ENCODE measurements at regions not wholly inside any gene's neighbourhood (a gene's known extent, or its start where the extent isn't known, plus 50 kb on each side); places are given as distances from the start of the nearest gene placed in this dataset.
A peak's percentile ranks its signal among the peaks of the same experiment; 100 is the strongest.
"Not testable (repeated sequence)": the region's sequence is repeated elsewhere in the genome, so short reads cannot be mapped to it uniquely, and the experiment has no call there.

GRCh38 chr12:124704619-124705018 lies 137.2 kb upstream of the NCOR2 start:
- ATAC-seq: no peak
- intact Hi-C loops (cut with DNase I): loop anchor here in 1 of 4 donors (5.0 kb wide), 1 partner anchor 43 kb away; no protein-coding TSS in a partner anchor
- Histone ChIP-seq H3K9me3 (ENCODE audit: control insufficient read depth, low read length) (no peaks in the 10 kb centered on the region), H3K27me3 (ENCODE audit: control insufficient read depth, insufficient read depth) (no peaks in the 10 kb centered on the region), H3K4me3 (ENCODE audit: low read length) (no peak overlapping the region), H3K4me1 (ENCODE audit: control insufficient read depth, insufficient read depth, low read length) (no peaks in the 10 kb centered on the region), H3K27ac (ENCODE audit: low read length) (no peak overlapping the region)
- WGBS: 93% methylated on average over 13 of the region's 13 CpGs
- DNase-seq: peak in 1 of 3 donors; percentile 29

GRCh38 chr12:124703856-124704255 lies 136.4 kb upstream of the NCOR2 start:
- Histone ChIP-seq H3K4me1 (ENCODE audit: control insufficient read depth, insufficient read depth, low read length) (no peaks in the 10 kb centered on the region), H3K9me3 (ENCODE audit: control insufficient read depth, low read length) (no peaks in the 10 kb centered on the region), H3K27me3 (ENCODE audit: control insufficient read depth, insufficient read depth) (no peaks in the 10 kb centered on the region), H3K4me3 (ENCODE audit: low read length) (no peak overlapping the region), H3K27ac (ENCODE audit: low read length) (no peak overlapping the region)
- no peak for ATAC-seq
- intact Hi-C loops (cut with DNase I): loop anchor here in 1 of 4 donors (5.0 kb wide), 1 partner anchor 43 kb away; no protein-coding TSS in a partner anchor
- WGBS: 91% methylated on average over 8 of the region's 8 CpGs
- DNase-seq: peak in 1 of 3 donors; percentile 29

GRCh38 chr12:124702736-124703135 lies 135.3 kb upstream of the NCOR2 start:
- ATAC-seq (no peak), DNase-seq (no peak)
- intact Hi-C loops (cut with DNase I): loop anchor here in 1 of 4 donors (5.0 kb wide), 1 partner anchor 45 kb away; no protein-coding TSS in a partner anchor
- no peaks in the 10 kb centered on the region for H3K4me1 ChIP-seq (ENCODE audit: control insufficient read depth, insufficient read depth, low read length)
- H3K27me3 ChIP-seq (ENCODE audit: control insufficient read depth, insufficient read depth): no peaks in the 10 kb centered on the region
- 90% methylated on average over 1 of the region's 1 CpG for WGBS
- H3K27ac ChIP-seq (ENCODE audit: low read length): no peak overlapping the region
- no peaks in the 10 kb centered on the region for H3K9me3 ChIP-seq (ENCODE audit: control insufficient read depth, low read length)
- H3K4me3 ChIP-seq (ENCODE audit: low read length): no peak overlapping the region

GRCh38 chr12:124700810-124701592 lies 133.6 kb upstream of the NCOR2 start:
- ATAC-seq: peak; percentile 50 to 67
- intact Hi-C loops (cut with DNase I): loop anchor here in 1 of 4 donors (5.0 kb wide), 1 partner anchor 46 kb away; no protein-coding TSS in a partner anchor
- no peaks in the 10 kb centered on the region for H3K4me1 ChIP-seq (ENCODE audit: control insufficient read depth, insufficient read depth, low read length)

GRCh38 chr12:124699909-124700308 lies 132.5 kb upstream of the NCOR2 start:
- no peak overlapping the region for H3K4me3 ChIP-seq (ENCODE audit: low read length)
- peaks cover 2% of the 10 kb centered on the region for H3K4me1 ChIP-seq (ENCODE audit: control insufficient read depth, insufficient read depth, low read length)
- no peaks in the 10 kb centered on the region for H3K27me3 ChIP-seq (ENCODE audit: control insufficient read depth, insufficient read depth)
- DNase-seq (peak; percentile 48 to 82 (median 59)), ATAC-seq (no peak)
- no peaks in the 10 kb centered on the region for H3K9me3 ChIP-seq (ENCODE audit: control insufficient read depth, low read length)
- H3K27ac ChIP-seq (ENCODE audit: low read length): peak overlapping the region; percentile 50
- WGBS: 71% methylated on average over 14 of the region's 14 CpGs
- intact Hi-C loops (cut with DNase I): loop anchor here in 1 of 4 donors (5.0 kb wide), 1 partner anchor 47 kb away; no protein-coding TSS in a partner anchor

More at GRCh38 chr12:124700810-124701592, 133.6 kb upstream of the NCOR2 start:
- peak; percentile 74 to 88 (median 86) for DNase-seq
- WGBS: 44% methylated on average over 17 of the region's 17 CpGs
- Histone ChIP-seq H3K27me3 (ENCODE audit: control insufficient read depth, insufficient read depth) (no peaks in the 10 kb centered on the region), H3K9me3 (ENCODE audit: control insufficient read depth, low read length) (no peaks in the 10 kb centered on the region), H3K27ac (ENCODE audit: low read length) (peak overlapping the region; percentile 63), H3K4me3 (ENCODE audit: low read length) (no peak overlapping the region)

GRCh38 chr12:124698998-124699305 lies 131.5 kb upstream of the NCOR2 start:
- ATAC-seq (no peak), DNase-seq (no peak)
- Histone ChIP-seq H3K9me3 (ENCODE audit: control insufficient read depth, low read length) (no peaks in the 10 kb centered on the region), H3K4me3 (ENCODE audit: low read length) (no peak overlapping the region), H3K27ac (ENCODE audit: low read length) (peak overlapping the region; percentile 85), H3K4me1 (ENCODE audit: control insufficient read depth, insufficient read depth, low read length) (peaks cover 2% of the 10 kb centered on the region), H3K27me3 (ENCODE audit: control insufficient read depth, insufficient read depth) (no peaks in the 10 kb centered on the region)
- intact Hi-C loops (cut with DNase I): no loop called here
- 54% methylated on average over 6 of the region's 6 CpGs for WGBS

GRCh38 chr12:124698211-124698997 lies 131.0 kb upstream of the NCOR2 start:
- Histone ChIP-seq H3K4me3 (ENCODE audit: low read length) (no peak overlapping the region), H3K27me3 (ENCODE audit: control insufficient read depth, insufficient read depth) (no peaks in the 10 kb centered on the region), H3K27ac (ENCODE audit: low read length) (peak overlapping the region; percentile 85), H3K9me3 (ENCODE audit: control insufficient read depth, low read length) (no peaks in the 10 kb centered on the region), H3K4me1 (ENCODE audit: control insufficient read depth, insufficient read depth, low read length) (peaks cover 2% of the 10 kb centered on the region)
- peak; percentile 56 to 62 for ATAC-seq
- intact Hi-C loops (cut with DNase I): no loop called here
- peak in 2 of 3 donors; percentile 62 to 78 for DNase-seq
- WGBS: 49% methylated on average over 15 of the region's 15 CpGs

- H3K27ac ChIP-seq (ENCODE audit: low read length): peak overlapping the region; percentile 69
- WGBS: 60% methylated on average over 11 of the region's 11 CpGs
- H3K9me3 ChIP-seq (ENCODE audit: control insufficient read depth, low read length); intact Hi-C loops (cut with DNase I); H3K4me3 ChIP-seq (ENCODE audit: low read length); H3K27me3 ChIP-seq (ENCODE audit: control insufficient read depth, insufficient read depth); H3K4me1 ChIP-seq (ENCODE audit: control insufficient read depth, insufficient read depth, low read length): not testable (repeated sequence)
- peak; percentile 82 to 93 (median 84) for DNase-seq
- peak; percentile 0 to 2 for ATAC-seq
Observed at GRCh38 chr12:124697722-124698121, 130.3 kb upstream of the NCOR2 start.

- no peak overlapping the region for H3K27ac ChIP-seq (ENCODE audit: low read length)
- intact Hi-C loops (cut with DNase I): no loop called here
- ATAC-seq (no peak), DNase-seq (peak in 2 of 3 donors; percentile 53 to 71)
- 51% methylated on average over 3 of the region's 3 CpGs for WGBS
- no peaks in the 10 kb centered on the region for H3K9me3 ChIP-seq (ENCODE audit: control insufficient read depth, low read length)
- no peaks in the 10 kb centered on the region for H3K27me3 ChIP-seq (ENCODE audit: control insufficient read depth, insufficient read depth)
- H3K4me3 ChIP-seq (ENCODE audit: low read length): no peak overlapping the region
- H3K4me1 ChIP-seq (ENCODE audit: control insufficient read depth, insufficient read depth, low read length): peaks cover 2% of the 10 kb centered on the region
Observed at GRCh38 chr12:124696693-124697476, 129.5 kb upstream of the NCOR2 start.

- H3K4me3 ChIP-seq (ENCODE audit: low read length): no peak overlapping the region
- whole genome bisulfite sequencing: 55% methylated on average over 5 of the region's 5 CpGs
- intact Hi-C loops (cut with DNase I): no loop called here
- H3K9me3 ChIP-seq (ENCODE audit: control insufficient read depth, low read length): no peaks in the 10 kb centered on the region
- H3K4me1 ChIP-seq (ENCODE audit: control insufficient read depth, insufficient read depth, low read length): peaks cover 2% of the 10 kb centered on the region
- DNase-seq: peak in 2 of 3 donors; percentile 74 to 76
- peak overlapping the region; percentile 10 for H3K27ac ChIP-seq (ENCODE audit: low read length)
- peak; percentile 6 to 25 for ATAC-seq
- no peaks in the 10 kb centered on the region for H3K27me3 ChIP-seq (ENCODE audit: control insufficient read depth, insufficient read depth)
Observed at GRCh38 chr12:124695861-124696260, 128.4 kb upstream of the NCOR2 start.

All from right cardiac atrium (tissue), 5 donors.